NCI-H1092 treated with DMSO at 0.1 percent for 48 hours (cell line): ENCODE measurements at regions not wholly inside any gene's neighbourhood (a gene's known extent, or its start where the extent isn't known, plus 50 kb on each side); places are given as distances from the start of the nearest gene placed in this dataset.
"Not testable (repeated sequence)": the region's sequence is repeated elsewhere in the genome, so short reads cannot be mapped to it uniquely, and the experiment has no call there.

Experiments
- DNase-seq: peaks from one replicate; lab custom pipeline; 2025; lab: John Stamatoyannopoulos, UW

DNA sequence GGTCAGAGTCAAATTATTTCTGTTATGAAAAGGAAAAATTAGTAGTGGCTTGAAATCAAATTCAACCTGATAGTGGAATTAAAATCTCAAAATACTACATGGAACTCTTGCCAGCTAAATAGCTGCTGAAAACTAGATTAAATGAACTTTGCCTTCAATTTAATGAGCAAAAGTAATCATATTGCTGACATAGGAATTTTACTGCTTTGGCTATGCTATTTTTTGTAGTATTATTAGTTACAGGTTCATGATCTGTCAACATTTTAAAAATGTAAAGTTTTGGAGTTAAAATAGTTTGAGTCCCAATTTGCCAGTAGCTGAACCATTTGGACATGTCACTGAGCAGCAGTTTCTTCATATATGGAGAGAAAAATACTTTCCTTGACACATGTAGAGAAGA, 81.4 kb downstream of the RERGL start:
- no peak for DNase-seq

DNA sequence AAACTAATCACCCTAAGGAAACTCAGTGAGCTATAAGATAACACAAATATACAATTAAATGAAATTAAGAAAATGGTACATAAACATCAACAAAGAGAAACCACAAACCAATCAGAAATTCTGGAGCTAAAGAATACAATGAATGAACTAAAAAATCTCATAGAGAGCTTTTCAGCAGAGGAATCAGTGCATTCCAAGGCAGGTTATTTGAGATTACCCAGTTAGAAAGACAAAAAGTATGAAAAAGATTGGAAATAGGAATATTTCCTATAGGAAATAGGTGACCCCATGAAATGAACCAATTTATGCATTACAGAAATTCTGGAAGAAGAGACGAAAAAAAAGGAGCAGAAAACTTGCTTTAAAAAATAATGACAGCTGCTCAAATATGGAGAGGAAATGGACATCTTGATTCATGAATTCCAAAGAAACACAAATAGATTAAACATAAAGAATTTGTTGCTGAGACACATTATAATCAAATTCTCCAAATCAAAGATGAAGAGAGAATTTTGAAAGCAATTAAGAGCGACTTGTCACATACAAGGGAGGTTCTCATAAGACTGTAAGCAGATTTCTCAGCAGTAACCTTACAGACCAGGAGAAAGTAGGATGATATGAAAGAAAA, 90.7 kb downstream of the RERGL start:
- DNase-seq, result no peak

DNA sequence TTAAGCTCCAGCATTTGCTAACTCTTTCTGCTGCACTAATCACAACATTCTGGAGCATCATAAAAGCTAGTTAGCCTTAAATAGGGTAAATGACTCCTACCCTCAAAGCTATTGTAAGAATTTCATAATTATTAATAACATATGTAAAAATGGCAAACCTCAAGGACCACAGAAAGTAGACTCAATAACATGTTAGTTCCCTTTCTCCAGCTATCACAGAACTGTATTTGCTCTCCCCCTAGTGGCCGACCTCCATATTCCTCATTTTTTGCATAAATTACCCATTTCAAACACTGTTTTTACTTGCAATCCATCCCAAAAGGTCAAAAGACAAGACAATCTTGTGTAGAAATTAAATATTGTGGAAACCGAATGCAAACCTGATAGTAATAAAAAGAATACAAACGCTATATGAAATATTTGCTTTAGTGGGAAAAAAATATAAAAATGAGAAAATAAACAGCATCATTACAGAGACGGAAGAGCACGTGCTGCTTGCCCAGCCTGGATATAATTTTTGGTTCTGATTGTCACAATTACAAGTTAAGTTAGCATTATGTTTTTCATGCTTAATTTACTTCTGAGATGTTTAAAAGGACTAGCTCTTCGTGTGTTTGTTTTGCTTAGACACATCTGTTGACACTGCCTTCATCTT, 97.9 kb downstream of the RERGL start:
- peak; percentile 28 for DNase-seq

DNA sequence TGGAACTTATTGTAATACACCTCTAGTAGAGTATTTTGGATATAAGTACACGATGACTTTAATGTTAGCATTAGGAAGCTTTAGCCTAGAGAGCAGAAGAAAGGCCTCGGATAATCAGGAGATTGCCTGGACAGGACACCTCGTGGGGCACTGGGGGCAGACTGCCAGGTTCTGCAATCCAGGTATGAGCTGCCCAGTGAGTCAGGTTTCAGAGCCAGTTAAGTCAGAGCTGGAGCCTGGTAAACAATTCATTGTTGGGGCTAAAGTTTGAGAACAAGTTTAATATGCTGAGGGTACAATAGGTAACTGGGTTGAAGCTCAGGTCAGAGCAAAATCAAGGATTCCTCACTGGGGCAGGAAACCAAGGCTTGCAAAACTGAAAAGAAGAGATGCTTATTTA, 107.4 kb downstream of the RERGL start:
- no peak for DNase-seq

DNA sequence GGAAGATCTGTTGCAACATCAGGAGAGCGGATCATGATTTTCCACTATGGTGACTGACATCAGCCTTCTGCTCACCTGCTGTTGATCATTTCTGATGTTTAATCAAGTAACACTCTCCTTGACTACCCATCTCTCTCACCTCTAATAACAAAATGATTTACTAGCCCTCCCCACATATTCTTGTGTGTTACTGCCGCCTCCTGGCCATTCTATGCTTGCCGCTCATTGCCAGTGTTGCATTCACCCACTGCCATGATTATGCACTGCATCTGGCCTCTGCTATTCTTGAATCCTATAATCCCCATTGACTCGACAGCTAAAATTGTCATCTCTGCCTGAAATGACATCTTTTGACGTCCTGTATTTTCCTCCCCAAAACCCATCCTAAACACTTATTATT, 113.8 kb downstream of the RERGL start:
- DNase-seq, result no peak

DNA sequence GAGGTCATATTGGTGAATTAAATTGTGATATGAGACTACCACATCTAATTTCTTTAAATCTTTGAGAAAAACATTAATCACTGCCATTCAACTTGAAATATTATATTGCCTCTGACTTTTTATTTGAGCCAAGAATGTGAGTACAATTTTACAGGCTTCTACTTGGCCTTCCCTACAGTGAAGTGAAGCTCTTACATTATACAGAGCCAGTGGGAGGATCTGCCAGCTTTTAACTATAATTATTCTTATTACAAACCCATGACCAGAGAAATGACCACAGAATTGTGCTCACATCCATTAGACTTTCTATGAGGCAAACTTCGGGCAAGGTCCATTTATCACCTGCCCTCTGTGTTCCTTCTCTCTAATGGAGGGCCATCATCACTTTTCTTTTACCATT, 114.2 kb downstream of the RERGL start:
- no peak for DNase-seq

DNA sequence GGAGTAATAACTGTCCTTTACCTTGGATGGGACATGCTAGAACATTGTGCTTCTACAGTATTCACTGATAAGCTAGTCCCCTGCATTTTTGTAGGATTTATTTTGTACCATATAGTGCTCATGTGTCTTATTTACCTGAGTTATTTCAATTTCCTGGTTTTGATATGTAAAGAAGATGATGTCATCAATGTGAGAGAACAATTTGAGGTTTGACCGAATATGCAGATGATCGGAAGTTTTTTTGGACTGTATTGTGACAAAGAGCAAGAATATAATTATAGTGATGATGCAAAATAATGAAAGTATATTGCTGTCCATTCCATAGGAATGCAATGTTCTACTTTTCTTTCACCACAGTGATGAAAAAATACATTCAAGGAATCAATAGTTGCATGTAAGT, 114.8 kb downstream of the RERGL start:
- no peak for DNase-seq

DNA sequence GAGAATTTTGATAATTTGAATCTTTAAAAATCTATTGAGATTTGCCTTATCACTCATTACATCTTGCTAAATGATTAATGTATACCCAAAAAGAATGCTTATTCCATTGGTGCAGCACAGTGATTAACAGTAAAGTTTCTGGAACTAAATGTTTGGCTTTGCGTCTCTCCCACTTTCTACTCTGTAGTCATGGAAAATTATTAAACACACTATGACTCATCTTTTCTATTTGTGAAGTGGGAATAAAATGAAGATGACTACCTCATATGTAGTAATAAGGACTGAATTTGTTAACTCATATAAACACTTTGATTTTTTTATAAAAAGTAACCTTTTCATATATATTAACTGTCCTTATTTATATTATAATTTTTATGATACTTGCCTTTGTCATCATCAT, 118.1 kb downstream of the RERGL start:
- no peak for DNase-seq

DNA sequence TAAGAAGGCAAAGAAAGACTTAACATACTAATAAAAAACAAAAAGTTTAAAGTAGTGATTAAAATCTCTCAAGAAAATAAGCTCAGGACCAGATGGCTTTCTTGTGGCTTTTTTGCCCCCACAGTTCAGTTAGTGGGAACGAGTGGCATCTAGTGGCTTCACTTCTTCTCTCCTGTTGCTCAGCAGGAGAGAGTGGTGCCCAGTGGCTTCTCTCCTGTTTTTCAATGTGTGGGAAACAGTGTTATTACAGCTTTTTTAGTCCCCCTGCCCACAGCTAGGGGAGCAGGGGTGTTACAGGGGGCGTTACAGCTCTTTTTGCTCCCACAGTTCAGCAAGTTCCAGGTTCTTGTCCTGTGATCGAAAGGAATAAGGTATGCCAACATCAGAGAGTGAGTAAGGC, 135.2 kb downstream of the RERGL start:
- no peak for DNase-seq

DNA sequence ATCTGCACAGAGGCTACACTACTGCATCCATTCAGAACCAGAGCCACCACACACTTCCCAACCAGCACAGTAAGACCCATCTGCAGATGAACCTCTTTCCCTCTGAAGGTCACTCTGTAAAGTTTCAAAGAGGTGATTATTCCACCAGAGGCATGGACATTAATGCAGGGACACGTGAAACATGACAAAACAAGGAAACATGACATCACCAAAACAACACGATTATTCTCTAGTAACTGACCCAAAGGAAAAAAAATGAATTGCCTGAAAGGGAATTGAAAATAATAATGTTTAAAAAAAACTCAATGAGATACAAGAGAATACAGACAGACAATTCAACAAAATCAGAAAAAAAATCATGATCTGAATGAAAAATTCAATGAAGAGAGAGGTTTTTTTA, 139.1 kb downstream of the RERGL start:
- DNase-seq, result no peak

DNA sequence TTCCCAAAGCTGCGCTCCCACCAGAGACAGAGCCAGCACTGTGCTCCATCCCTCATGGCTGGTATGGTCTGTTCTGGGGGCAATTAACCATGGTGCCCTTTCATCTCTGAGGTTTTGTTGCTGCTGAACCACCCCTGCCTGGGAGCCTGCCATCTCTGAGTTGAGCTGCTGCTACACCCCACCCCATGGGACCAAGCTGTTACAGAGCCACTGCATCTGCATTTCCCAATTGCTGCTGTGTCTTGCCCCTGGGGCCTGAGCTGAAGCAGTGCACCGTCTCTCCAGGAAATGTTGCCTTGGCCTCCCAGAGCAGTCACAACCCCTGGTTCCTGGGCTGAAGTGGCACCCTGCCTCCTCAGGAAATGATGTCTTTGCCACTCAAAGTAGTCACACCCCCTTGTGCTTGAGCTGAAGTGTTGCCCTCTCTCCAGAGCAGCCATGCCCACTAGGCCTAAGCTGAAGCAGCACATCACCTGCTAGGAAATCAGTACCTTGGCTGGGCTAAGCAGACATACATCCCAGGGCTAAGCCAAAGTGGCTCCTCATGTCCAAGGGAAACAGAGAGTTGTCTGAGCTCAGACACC, 140.3 kb downstream of the RERGL start:
- DNase-seq, result no peak

DNA sequence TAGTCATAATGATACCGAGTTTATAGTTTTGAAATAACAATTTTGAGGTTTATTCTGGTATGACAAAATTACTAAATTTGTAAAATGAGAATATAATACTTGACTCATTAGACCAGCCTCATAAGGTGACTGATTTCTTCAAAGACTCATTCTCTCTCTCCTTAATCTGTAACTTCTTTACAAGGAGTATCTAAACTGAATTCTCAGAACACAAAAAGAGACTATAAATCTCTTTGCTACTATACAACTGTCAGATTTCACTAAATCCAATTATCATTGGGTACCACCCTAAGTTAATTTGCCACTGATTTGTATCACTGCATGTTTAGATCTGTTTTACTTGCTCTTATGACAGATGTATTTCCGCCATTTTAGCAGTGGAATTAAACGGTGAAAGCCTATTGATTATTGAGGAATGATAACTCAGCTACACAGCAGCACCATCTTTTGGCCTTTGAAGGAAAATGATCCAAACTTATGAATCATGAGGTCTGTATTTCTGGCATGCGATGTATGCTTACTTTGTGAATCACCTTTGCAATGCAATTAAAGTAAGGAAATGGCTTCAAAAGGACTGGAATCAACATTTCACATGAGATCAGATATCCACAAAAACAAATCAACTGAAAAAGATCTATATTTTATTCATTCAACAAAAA, 161.2 kb downstream of the RERGL start:
- DNase-seq, result peak; percentile 13

DNA sequence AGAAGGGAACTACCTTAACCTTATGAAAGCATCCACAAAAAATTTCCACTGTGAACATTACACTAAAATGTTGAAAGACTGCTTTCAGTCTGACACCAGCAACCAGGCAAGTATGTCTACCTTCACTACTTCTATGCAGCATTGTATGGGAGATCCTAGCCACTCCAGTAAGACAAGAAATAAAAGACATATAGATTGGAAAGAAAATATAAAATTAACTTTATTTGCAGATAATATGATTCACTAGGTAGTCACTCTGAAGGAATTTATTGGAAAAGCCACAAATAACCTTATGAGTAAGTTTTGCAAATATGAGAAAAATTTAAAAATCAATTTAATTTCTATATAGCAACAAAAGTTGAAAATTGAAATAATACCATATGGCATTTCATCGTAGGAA, 172.0 kb downstream of the RERGL start:
- DNase-seq, result no peak

DNA sequence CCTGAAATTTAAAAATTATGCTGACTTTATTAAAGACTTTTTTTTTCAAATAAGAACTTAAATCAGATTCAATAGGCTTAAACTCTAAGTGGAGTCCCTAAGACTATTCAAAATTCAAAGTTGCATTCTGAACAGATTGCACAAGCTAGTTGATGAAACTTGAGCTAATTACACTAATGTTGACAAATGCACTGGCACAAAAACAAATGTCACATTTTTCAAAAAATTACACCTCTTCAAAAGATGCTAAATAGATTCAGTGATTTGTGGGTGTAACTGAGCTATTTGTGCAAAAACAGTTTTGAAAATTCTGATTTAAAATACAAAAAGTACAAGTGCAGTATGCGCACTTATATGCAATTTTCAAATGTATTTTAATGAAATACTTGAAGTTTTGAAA, 205.4 kb downstream of the RERGL start:
- DNase-seq, result no peak

DNA sequence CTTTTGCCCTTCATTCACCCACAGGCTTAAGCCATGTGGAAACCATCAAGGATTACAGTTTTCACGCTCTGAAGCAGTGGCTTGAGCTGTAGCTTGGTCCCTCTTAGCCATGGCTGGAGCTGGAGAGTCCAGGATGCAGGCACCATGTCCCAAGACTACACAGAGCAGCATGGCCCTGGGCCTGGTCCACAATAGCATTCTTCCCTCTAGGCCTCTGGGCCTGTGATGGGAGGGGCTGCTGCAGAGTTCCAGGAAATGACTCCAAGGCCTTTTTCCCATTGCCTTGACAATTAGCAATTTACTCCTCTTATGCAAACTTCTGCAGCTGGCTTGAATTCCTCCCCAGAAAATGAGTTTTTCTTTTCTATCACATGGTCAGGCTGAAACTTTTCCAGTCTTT, 211.3 kb downstream of the RERGL start:
- no peak for DNase-seq

DNA sequence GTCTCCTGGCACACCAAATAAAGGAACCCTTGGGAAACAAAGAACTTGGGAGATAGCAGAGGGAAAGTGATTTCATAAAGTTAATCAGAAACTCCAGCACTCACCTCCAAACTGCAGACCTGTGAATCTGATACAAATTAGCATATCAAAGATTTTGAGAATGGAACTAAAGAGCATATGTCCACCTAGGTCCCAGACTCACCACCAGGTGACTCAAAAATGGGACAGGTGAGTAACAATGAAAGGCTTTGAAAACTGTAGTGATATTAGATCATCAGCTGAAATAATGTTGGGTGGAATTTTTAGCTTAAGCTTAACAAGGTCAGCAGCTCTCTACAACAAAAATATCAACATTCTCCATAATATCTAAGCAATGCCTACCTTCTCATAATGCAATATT, 214.8 kb downstream of the RERGL start:
- DNase-seq, result no peak

DNA sequence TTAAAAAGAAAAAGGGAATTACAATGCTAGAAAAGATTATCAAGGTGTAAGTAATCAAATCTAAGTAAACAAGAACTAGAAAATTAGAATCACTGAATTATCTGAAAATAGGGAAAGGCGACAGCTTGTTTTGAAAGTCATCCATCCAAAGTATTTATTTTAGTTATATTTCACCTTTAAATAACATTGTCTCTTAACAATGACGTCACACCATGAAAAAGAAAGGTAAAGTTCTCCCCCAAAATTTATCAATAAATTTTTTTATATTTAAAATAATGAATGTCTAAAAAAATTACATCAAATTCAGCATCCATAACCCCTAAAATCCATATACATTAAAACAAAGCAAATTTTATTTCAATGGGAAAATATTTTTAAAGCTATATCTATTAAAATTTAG, 223.2 kb downstream of the RERGL start:
- no peak for DNase-seq

DNA sequence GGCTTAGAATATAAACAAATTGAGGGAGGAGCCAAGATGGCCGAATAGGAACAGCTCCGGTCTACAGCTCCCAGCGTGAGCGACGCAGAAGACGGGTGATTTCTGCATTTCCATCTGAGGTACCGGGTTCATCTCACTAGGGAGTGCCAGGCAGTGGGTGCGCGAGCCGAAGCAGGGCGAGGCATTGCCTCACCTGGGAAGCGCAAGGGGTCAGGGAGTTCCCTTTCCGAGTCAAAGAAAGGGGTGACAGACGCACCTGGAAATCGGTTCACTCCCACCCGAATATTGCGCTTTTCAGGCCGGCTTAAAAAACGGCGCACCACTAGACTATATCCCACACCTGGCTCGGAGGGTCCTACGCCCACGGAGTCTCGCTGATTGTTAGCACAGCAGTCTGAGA, 234.4 kb downstream of the RERGL start:
- not testable (repeated sequence) for DNase-seq

DNA sequence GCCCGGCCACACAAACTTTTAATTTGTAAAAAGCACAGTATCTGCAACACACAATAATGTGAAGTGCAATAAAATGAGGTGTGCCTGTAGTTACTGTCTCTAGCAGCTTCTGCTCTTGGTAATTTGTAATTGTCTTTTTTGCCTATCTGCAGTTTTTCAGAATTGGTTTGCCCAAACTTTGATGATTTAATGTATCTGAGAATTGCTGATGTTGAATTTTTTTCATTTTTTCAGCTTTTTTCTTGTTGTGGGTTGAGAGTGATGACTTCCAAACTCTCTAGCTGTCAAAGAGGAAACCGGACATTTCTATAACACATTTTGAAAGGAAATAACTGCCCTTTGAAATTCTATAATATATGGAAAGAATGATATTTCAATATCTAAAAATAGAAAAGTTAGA, 236.9 kb downstream of the RERGL start:
- DNase-seq, result no peak

DNA sequence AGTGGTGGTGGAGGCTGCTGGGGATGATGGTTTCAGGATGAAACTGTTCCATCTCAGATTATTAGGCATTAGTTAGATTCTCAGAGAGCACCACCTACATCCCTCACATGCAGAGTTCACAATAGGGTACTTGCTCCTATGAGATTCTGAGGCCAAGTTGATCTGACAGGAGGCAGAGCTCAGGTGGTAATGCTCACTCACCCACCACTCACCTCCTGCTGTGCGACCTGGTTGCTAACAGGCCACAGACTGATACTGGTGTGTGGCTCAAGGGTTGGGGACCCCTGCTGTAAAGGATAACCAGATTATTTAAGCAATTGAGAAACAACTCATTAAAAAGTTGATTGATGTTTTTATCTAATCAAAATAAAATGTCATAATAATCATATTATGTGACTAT, 248.5 kb downstream of the RERGL start:
- DNase-seq, result no peak

DNA sequence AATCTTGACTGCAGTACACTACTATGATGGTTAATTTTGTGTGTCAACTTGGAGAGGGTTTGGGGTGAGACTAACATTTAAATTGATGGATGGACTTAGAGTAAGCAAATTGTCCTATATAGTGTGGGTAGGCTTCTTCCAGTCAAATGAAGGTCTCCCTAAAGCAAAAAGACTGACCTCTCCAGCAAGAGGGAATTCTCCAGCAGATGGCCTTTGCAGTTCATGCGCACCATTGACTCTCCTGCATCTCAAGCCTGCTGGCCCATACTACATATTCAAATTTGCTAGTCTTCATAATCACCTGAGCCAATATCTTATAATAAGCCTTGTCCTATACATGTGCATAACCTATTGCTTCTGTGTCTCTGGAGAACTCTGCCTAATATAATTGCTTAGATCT, 260.2 kb downstream of the RERGL start:
- DNase-seq, result no peak

DNA sequence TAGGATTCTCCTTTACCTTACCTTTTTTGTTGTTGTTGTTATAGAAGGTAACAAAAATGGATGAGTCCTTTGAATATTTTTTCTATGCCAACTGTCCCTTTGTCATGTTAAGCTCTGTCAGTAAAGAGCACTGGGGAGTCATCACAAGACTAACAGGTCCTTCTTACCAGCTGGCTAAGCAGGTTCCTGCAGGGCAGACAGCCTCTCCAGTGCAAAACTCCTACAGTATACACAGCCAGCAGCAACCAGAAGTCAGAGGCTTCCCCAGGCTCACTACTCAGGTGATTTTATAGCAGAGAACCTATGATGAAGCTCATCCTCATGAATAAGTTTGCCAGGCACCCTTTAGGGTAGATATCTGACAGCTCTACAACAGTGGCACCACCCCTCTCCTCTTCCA, 271.1 kb downstream of the RERGL start:
- DNase-seq, result no peak

DNA sequence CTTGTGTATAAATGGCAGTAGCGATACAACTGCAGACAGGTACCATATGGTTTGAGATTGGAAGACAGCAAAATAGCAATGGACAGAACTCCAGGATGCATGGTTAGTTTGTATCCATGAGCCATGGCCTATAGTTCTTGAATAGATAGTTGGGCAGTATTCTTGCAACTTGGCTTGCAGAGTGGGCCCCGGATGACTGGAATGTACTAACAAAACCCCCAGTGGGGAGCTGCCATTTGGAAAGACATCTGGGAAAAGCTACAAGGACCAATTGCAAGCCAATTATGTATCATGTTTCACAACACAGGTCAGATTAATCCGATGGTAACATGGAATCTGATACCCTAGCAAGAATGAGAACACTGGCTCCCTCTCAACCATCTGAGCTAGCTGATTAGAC, 279.6 kb downstream of the RERGL start:
- DNase-seq, result peak; percentile 8
